ENCODE measurements at regions not wholly inside any gene's neighbourhood (a gene's known extent, or its start where the extent isn't known, plus 50 kb on each side); places are given as distances from the start of the nearest gene placed in this dataset.

DNA sequence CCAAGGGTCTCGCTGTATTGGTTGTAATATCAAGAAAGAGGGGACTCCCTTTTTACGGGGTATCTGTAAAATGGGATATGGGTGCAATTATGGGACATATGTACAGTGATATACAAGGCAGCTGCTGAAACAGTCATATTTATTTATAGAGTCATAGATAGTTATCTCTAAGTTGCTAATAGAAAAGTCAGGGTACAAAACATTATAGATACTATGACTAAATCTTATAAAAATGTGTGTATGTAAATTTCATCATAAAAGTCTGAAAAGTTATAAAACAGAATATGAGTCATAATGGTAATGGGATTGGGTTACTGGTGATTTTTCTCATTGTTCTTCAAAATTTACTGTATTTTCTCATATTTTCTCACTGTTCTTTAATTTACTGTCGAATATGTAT, 344.9 kb upstream of the SLCO3A1 start:
- no peak for TF ChIP-seq BCLAF1 (IDR thresholded peaks at IDR 0.05)
- TF ChIP-seq RAD21 (IDR thresholded peaks at IDR 0.05; ENCODE audit: insufficient read depth, low read depth, low read length): no peak
- no peak for TF ChIP-seq USF2 (IDR thresholded peaks at IDR 0.05; ENCODE audit: borderline replicate concordance, low read depth, low read length)
- TF ChIP-seq, protein P1, sequence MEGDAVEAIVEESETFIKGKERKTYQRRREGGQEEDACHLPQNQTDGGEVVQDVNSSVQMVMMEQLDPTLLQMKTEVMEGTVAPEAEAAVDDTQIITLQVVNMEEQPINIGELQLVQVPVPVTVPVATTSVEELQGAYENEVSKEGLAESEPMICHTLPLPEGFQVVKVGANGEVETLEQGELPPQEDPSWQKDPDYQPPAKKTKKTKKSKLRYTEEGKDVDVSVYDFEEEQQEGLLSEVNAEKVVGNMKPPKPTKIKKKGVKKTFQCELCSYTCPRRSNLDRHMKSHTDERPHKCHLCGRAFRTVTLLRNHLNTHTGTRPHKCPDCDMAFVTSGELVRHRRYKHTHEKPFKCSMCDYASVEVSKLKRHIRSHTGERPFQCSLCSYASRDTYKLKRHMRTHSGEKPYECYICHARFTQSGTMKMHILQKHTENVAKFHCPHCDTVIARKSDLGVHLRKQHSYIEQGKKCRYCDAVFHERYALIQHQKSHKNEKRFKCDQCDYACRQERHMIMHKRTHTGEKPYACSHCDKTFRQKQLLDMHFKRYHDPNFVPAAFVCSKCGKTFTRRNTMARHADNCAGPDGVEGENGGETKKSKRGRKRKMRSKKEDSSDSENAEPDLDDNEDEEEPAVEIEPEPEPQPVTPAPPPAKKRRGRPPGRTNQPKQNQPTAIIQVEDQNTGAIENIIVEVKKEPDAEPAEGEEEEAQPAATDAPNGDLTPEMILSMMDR (IDR thresholded peaks at IDR 0.05 in 2 of 3, conservative IDR thresholded peaks at IDR 0.05 in 1 of 3; ENCODE audit: control insufficient read depth in 2 of 3, extremely low read depth in 1 of 3, insufficient read depth in 1 of 3, low read depth in 3 of 3, low read length in 3 of 3): no peak
- TF ChIP-seq, protein P2, sequence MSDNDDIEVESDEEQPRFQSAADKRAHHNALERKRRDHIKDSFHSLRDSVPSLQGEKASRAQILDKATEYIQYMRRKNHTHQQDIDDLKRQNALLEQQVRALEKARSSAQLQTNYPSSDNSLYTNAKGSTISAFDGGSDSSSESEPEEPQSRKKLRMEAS (IDR thresholded peaks at IDR 0.05; ENCODE audit: low read depth, low read length): no peak
- TF ChIP-seq POLR2AphosphoS5 (IDR thresholded peaks at IDR 0.05; ENCODE audit: low read length): no peak
- TF ChIP-seq ATF3 (IDR thresholded peaks at IDR 0.05; ENCODE audit: borderline replicate concordance, extremely low read depth, low read depth, low read length): no peak
- no peak for TF ChIP-seq FOS (IDR thresholded peaks at IDR 0.05; ENCODE audit: borderline replicate concordance, extremely low read depth, insufficient read length)
- no peak for TF ChIP-seq NFIC (IDR thresholded peaks at IDR 0.05; ENCODE audit: low read depth, low read length)
- TF ChIP-seq MYB (IDR thresholded peaks at IDR 0.05; ENCODE audit: borderline replicate concordance, low read depth, low read length): no peak
- TF ChIP-seq POLR2A (IDR thresholded peaks at IDR 0.05; ENCODE audit: low read depth, low read length): no peak
- TF ChIP-seq E4F1 (IDR thresholded peaks at IDR 0.05; ENCODE audit: borderline replicate concordance, partially characterized antibody): no peak
- TF ChIP-seq, protein P3, sequence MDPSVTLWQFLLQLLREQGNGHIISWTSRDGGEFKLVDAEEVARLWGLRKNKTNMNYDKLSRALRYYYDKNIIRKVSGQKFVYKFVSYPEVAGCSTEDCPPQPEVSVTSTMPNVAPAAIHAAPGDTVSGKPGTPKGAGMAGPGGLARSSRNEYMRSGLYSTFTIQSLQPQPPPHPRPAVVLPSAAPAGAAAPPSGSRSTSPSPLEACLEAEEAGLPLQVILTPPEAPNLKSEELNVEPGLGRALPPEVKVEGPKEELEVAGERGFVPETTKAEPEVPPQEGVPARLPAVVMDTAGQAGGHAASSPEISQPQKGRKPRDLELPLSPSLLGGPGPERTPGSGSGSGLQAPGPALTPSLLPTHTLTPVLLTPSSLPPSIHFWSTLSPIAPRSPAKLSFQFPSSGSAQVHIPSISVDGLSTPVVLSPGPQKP (IDR thresholded peaks at IDR 0.05; ENCODE audit: low read depth, low read length): no peak
